Astrocyte of the cerebellum (primary cell): ENCODE measurements at regions not wholly inside any gene's neighbourhood (a gene's known extent, or its start where the extent isn't known, plus 50 kb on each side); places are given as distances from the start of the nearest gene placed in this dataset.
A peak's percentile ranks its signal among the peaks of the same experiment; 100 is the strongest.

Source experiments
- DNase-seq: peaks from one replicate; pipeline ENCODE4 v3.0.0-alpha.2; 2011; ENCODE audit warnings: low read depth
- H3K4me3 ChIP-seq: 2 replicates; pipeline ENCODE4 v1.5.1; 2011; ENCODE audit warnings: mild to moderate bottlenecking, low read depth, low read length, moderate library complexity
- CTCF ChIP-seq: IDR thresholded peaks from 2 replicates; pipeline ENCODE4 v1.5.1; 2012; ENCODE audit warnings: low read length, low read depth, moderate library complexity, mild to moderate bottlenecking; ENCODE audit errors: missing control alignments
- in situ Hi-C: cut with HindIII; loops from 2 replicates; pipeline ENCODE4 v1.10.0; 2017; ENCODE audit warnings: low sequenced_read_pairs

- TF ChIP-seq CTCF: peak; percentile 18
- in situ Hi-C loops: no loop called here
- no peak overlapping the region for H3K4me3 ChIP-seq
- peak; percentile 36 for DNase-seq
These were observed 73.3 kb downstream of the TASL start for GRCh38 chrX:30504309-30504708.

DNA sequence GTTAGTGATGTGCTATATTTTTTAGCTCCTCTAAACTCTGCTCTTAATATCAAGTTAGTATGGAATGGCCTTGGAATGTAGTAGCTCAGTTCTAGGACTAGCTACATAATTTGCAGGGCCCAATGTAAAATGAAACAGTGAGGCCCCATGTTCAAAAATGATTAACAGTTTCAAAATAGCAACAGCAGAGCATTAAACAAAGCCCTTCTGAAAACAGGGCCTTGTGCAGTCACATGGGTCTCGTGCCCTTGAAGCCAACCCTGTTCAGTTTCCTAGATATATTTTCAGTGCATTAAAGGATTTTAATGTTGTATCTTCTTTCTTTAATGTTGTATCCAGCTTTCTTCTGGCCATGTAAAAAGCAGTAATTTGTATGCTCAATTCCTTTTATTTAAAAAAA is 82.1 kb downstream of the TASL start:
- H3K4me3 ChIP-seq: no peak overlapping the region
- in situ Hi-C loops: no loop called here
- DNase-seq: no peak
- no peak for TF ChIP-seq CTCF

GRCh38 chrX:30493348-30493747 is 84.2 kb downstream of the TASL start:
- in situ Hi-C loops: no loop called here
- H3K4me3 ChIP-seq: no peak overlapping the region
- DNase-seq: no peak
- TF ChIP-seq CTCF: no peak

- no peak for TF ChIP-seq CTCF
- no peak for DNase-seq
- in situ Hi-C loops: no loop called here
- H3K4me3 ChIP-seq: no peak overlapping the region
These were observed 88.2 kb downstream of the TASL start for GRCh38 chrX:30489323-30489722.

DNA sequence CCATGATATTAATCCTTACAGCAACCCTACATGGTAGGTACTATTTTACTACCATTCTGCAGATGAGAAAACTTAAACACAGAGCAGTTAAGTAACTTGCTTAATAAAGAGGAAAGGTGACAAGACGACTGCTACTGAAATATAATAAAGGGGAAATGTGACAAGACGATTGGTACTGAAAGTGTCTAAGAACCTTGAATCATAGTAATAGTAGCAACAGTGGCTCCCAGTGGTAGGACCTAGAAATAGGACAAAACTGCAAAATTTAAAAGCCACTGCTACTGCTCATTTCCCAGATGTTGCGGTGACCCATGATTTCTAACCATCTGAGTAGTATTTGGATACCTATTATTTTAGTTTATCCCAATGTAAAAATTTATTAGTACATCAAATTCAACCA is 89.5 kb downstream of the TASL start:
- H3K4me3 ChIP-seq: no peak overlapping the region
- TF ChIP-seq CTCF: peak; percentile 5
- in situ Hi-C loops: no loop called here
- DNase-seq: no peak

- no peak overlapping the region for H3K4me3 ChIP-seq
- DNase-seq: no peak
- in situ Hi-C loops: no loop called here
- no peak for TF ChIP-seq CTCF
These were observed 93.6 kb downstream of the TASL start for GRCh38 chrX:30483996-30484395.

DNA sequence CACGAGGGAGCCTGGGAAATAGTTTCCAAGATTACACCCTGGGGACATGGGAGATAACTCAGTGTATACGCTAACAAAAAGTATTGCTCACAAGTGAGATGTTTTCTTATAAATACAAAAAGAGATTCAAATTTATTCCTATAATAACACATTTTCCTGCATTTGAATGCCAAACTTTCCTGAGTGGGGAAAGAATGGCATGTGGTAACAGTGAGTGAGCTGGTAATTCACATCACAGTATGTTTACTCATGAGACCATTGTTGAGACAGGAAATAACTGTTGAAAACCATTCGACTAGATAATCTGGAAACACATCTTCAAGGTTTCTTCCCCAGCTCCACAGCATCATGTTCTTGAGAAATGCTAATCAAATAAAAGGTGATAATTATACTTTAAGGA is 109.1 kb downstream of the TASL start:
- TF ChIP-seq CTCF: no peak
- DNase-seq: no peak
- H3K4me3 ChIP-seq: no peak overlapping the region
- in situ Hi-C loops: no loop called here
